ENCODE measurements at regions not wholly inside any gene's neighbourhood (a gene's known extent, or its start where the extent isn't known, plus 50 kb on each side); places are given as distances from the start of the nearest gene placed in this dataset.

GRCh38 chr3:34109846-34110245 is 311.4 kb downstream of the PDCD6IP start:
- no peak for TF ChIP-seq POLR2A (IDR thresholded peaks at IDR 0.05)
- no peak for TF ChIP-seq CTCF (IDR thresholded peaks at IDR 0.05)
